H1 (cell line): ENCODE measurements at regions not wholly inside any gene's neighbourhood (a gene's known extent, or its start where the extent isn't known, plus 50 kb on each side); places are given as distances from the start of the nearest gene placed in this dataset.
"Not testable (repeated sequence)": the region's sequence is repeated elsewhere in the genome, so short reads cannot be mapped to it uniquely, and the experiment has no call there.

Experiments used
- CTCF ChIA-PET: fragments of 300-600 bp; sonication (Branson Sonifier 250); formaldehyde crosslinking; loops from one replicate; lab custom pipeline; 2021; ENCODE audit not compliant: partially characterized antibody; lab: Charles Lee
- POLR2A ChIA-PET: fragments of 300-600 bp; sonication (Branson Sonifier 250); formaldehyde crosslinking; loops from one replicate; lab custom pipeline; 2021; ENCODE audit warnings: inconsistent platforms; ENCODE audit not compliant: partially characterized antibody; lab: Charles Lee
- DNase-seq, 2 experiments: peaks; one replicate each; pipeline versions ENCODE4 v3.0.0 to v3.0.0-alpha.2; 2010 to 2022; ENCODE audit warnings: low spot score in 2 of 2, low read depth in 1 of 2, mixed read lengths in 1 of 2
- FAIRE-seq: peaks from 2 replicates; lab custom pipeline; 2011; peaks lifted over from hg19 to GRCh38; lab: Jason Lieb, UNC
- H2AFZ ChIP-seq: 2 replicates; pipeline ENCODE4 v1.8.1; 2012; ENCODE audit warnings: low read length, inconsistent platforms
- H2AK5ac ChIP-seq: 2 replicates; pipeline ENCODE4 v1.6.1; 2013; ENCODE audit warnings: low read depth, low read length
- H2BK120ac ChIP-seq: replicated peaks from 2 replicates; pipeline ENCODE3; 2013; ENCODE audit warnings: low read depth, low read length, inconsistent platforms
- H2BK12ac ChIP-seq: 2 replicates; pipeline ENCODE4 v1.6.1; 2013; ENCODE audit warnings: low read depth, low read length
- H2BK15ac ChIP-seq: 2 replicates; pipeline ENCODE4 v1.6.1; 2013; ENCODE audit warnings: low read length
- H2BK20ac ChIP-seq: 2 replicates; pipeline ENCODE4 v1.6.1; 2013; ENCODE audit warnings: low read length
- H2BK5ac ChIP-seq: 2 replicates; pipeline ENCODE4 v1.6.1; 2013; ENCODE audit warnings: low read depth, low read length
- H3K14ac ChIP-seq: 2 replicates; pipeline ENCODE4 v1.6.1; 2013; ENCODE audit warnings: inconsistent platforms; ENCODE audit not compliant: insufficient read length
- H3K18ac ChIP-seq: 2 replicates; pipeline ENCODE4 v1.6.1; 2013; ENCODE audit warnings: low read length; ENCODE audit errors: extremely low read depth
- H3K23ac ChIP-seq: 2 replicates; pipeline ENCODE4 v1.6.1; 2013; ENCODE audit warnings: inconsistent platforms; ENCODE audit not compliant: insufficient read length
- H3K23me2 ChIP-seq: 2 replicates; pipeline ENCODE4 v1.6.1; 2013; ENCODE audit warnings: low read depth, low read length
- H3K27ac ChIP-seq: 2 replicates; pipeline ENCODE4 v1.6.1; 2011; ENCODE audit warnings: low read depth, low read length, inconsistent platforms
- H3K27me3 ChIP-seq, 4 experiments: replicated peaks in 1 of 4; 1 replicate in 1 of 4; 2 replicates in 3 of 4; pipeline versions ENCODE4 v1.6.1 to v1.8.1; 2011 to 2013; ENCODE audit warnings: low read length in 3 of 4, mild to moderate bottlenecking in 3 of 4, inconsistent platforms in 2 of 4, mixed read lengths in 2 of 4, moderate library complexity in 1 of 4; ENCODE audit not compliant: control insufficient read depth in 3 of 4, insufficient read depth in 3 of 4; ENCODE audit errors: extremely low read depth in 1 of 4
- H3K36me3 ChIP-seq, 4 experiments: 2 replicates each; pipeline versions ENCODE4 v1.6.1 to v1.8.1; 2011 to 2013; ENCODE audit warnings: mild to moderate bottlenecking in 4 of 4, low read length in 3 of 4, moderate library complexity in 2 of 4, control low read depth in 1 of 4, inconsistent platforms in 1 of 4; ENCODE audit not compliant: insufficient read depth in 4 of 4, control insufficient read depth in 2 of 4
- H3K4ac ChIP-seq: replicated peaks from 2 replicates; pipeline ENCODE3; 2013; ENCODE audit warnings: low read length, low read depth, mixed read lengths, inconsistent platforms; ENCODE audit not compliant: insufficient read length
- H3K4me1 ChIP-seq, 4 experiments: replicated peaks in 1 of 4; 1 replicate in 1 of 4; 2 replicates in 3 of 4; pipeline versions ENCODE4 v1.6.1 to v1.8.1; 2011 to 2013; ENCODE audit warnings: low read length in 3 of 4, inconsistent platforms in 2 of 4, mixed read lengths in 1 of 4; ENCODE audit not compliant: insufficient read depth in 4 of 4, control insufficient read depth in 3 of 4
- H3K4me2 ChIP-seq, 2 experiments: 2 replicates each; pipeline versions ENCODE4 v1.6.1 to v1.8.1; 2011 to 2013; ENCODE audit warnings: low read depth in 2 of 2, low read length in 2 of 2, control low read depth in 1 of 2, inconsistent platforms in 1 of 2, mild to moderate bottlenecking in 1 of 2; ENCODE audit not compliant: insufficient read depth in 1 of 2
- H3K4me3 ChIP-seq, 4 experiments: fragments of 200-600, 300-600 bp in 1 of 4; sonication (generic), shearing (Covaris generic), sonication (Bioruptor Twin) in 1 of 4; 2 replicates each; pipeline versions ENCODE4 v1.5.1 to v1.8.1; 2011 to 2016; ENCODE audit warnings: low read length in 4 of 4, low read depth in 3 of 4, control low read depth in 2 of 4, inconsistent platforms in 2 of 4, mild to moderate bottlenecking in 2 of 4, mixed read lengths in 1 of 4, moderate library complexity in 1 of 4; ENCODE audit not compliant: insufficient read depth in 2 of 4; ENCODE audit errors: extremely low read depth in 1 of 4
- H3K56ac ChIP-seq: replicated peaks from 2 replicates; pipeline ENCODE3; 2013; ENCODE audit warnings: low read depth, mild to moderate bottlenecking, mixed read lengths, low read length, inconsistent platforms; ENCODE audit not compliant: insufficient read length
- H3K79me1 ChIP-seq: 2 replicates; pipeline ENCODE4 v1.6.1; 2013; ENCODE audit warnings: low read depth, low read length, control low read depth
- H3K79me2 ChIP-seq, 2 experiments: 2 replicates each; pipeline versions ENCODE4 v1.6.1 to v1.8.1; 2012 to 2013; ENCODE audit warnings: low read length in 2 of 2, mild to moderate bottlenecking in 2 of 2, inconsistent platforms in 1 of 2; ENCODE audit not compliant: insufficient read depth in 2 of 2, control insufficient read depth in 1 of 2
- H3K9ac ChIP-seq, 4 experiments: replicated peaks in 1 of 4; 1 replicate in 1 of 4; 2 replicates in 3 of 4; pipeline versions ENCODE4 v1.6.1 to v1.8.1; 2011 to 2013; ENCODE audit warnings: low read depth in 3 of 4, low read length in 3 of 4, control low read depth in 2 of 4, mild to moderate bottlenecking in 2 of 4, moderate library complexity in 2 of 4, inconsistent platforms in 1 of 4; ENCODE audit errors: extremely low read depth in 1 of 4
- H3K9me3 ChIP-seq, 2 experiments: 2 replicates each; pipeline versions ENCODE4 v1.6.1 to v1.8.1; 2012 to 2013; ENCODE audit warnings: mild to moderate bottlenecking in 2 of 2, moderate library complexity in 2 of 2, control low read depth in 1 of 2, inconsistent platforms in 1 of 2, low read depth in 1 of 2, low read length in 1 of 2, mixed read lengths in 1 of 2; ENCODE audit not compliant: insufficient read depth in 2 of 2
- H4K20me1 ChIP-seq, 2 experiments: replicated peaks in 1 of 2; 2 replicates each; pipeline versions ENCODE3 to v1.8.1; 2011 to 2013; ENCODE audit warnings: inconsistent platforms in 2 of 2, low read length in 2 of 2, mild to moderate bottlenecking in 1 of 2; ENCODE audit not compliant: insufficient read depth in 2 of 2, control insufficient read depth in 1 of 2
- H4K5ac ChIP-seq: 2 replicates; pipeline ENCODE4 v1.6.1; 2013; ENCODE audit warnings: low read length, low read depth, mixed read lengths, inconsistent platforms; ENCODE audit not compliant: insufficient read length
- H4K8ac ChIP-seq: 2 replicates; pipeline ENCODE4 v1.8.0; 2013; ENCODE audit warnings: mild to moderate bottlenecking, moderate library complexity, low read length, inconsistent platforms; ENCODE audit not compliant: insufficient read depth; ENCODE audit errors: extremely low read depth
- H4K91ac ChIP-seq: replicated peaks from 2 replicates; pipeline ENCODE3; 2013; ENCODE audit warnings: low read length, mixed read lengths, inconsistent platforms; ENCODE audit not compliant: insufficient read length
- WGBS, 2 experiments: shearing (Covaris generic) in 1 of 2; methylation state at CpG; one replicate each; pipeline versions ENCODE4 v1.1.6 to v1.1.7; 2013 to 2015; ENCODE audit warnings: low lambda C conversion rate in 2 of 2, mixed read lengths in 2 of 2, inconsistent platforms in 1 of 2, low coverage in 1 of 2, missing lambda C conversion rate in 1 of 2; ENCODE audit not compliant: insufficient replicate concordance in 2 of 2, insufficient coverage in 1 of 2, insufficient read length in 1 of 2; ENCODE audit errors: extremely low coverage in 1 of 2, missing lambda C conversion rate in 1 of 2; 5-methylcytosine and 5-hydroxymethylcytosine counted together

DNA sequence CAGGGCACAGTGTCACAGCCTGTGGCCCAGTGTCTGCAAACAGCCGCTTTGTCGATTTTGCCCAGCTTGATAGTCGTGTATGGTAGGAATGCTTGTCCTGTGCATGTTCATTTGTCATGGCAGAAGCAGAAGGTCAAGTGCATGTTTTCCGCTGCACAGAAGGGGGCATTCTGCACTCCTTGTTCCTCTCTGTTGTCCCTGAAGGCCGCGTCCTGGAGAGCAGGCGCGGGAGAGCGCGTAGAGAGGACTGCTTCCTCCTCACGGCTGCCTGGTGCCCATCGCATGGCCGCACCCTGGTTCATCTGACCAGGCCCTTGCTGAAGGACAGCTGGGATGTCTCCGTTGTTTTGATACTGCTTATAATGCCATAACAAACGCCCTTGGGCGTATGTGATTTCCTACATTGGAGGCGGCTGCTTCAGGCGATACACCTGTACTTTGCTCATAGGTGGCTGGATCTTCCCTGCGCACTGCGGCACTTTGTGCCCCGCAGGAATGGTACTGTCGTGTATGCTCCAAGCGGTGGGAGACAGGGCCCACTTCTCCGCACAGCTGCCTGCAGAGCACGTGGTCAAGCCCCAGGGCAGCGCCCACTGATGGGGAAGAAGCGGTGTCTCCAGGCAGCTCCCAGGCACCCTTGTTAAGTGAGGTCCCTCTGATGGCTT is 63.5 kb upstream of the LRPAP1 start:
- H2BK15ac ChIP-seq, H2BK20ac ChIP-seq, H3K56ac ChIP-seq, H2BK5ac ChIP-seq, H3K14ac ChIP-seq, H3K27ac ChIP-seq, H2AK5ac ChIP-seq, H3K4me3 ChIP-seq, H4K20me1 ChIP-seq, H3K9ac ChIP-seq, H3K4me1 ChIP-seq, DNase-seq, H3K4ac ChIP-seq, H3K79me1 ChIP-seq, H2AFZ ChIP-seq, H3K18ac ChIP-seq, H4K5ac ChIP-seq, H2BK120ac ChIP-seq, H3K27me3 ChIP-seq, H3K23ac ChIP-seq, H4K91ac ChIP-seq, H3K23me2 ChIP-seq, CTCF ChIA-PET, H2BK12ac ChIP-seq, H3K36me3 ChIP-seq, FAIRE-seq, H3K79me2 ChIP-seq, H3K4me2 ChIP-seq: not testable (repeated sequence)
- POLR2A ChIA-PET, result interaction anchor here (0.7 kb wide), 1 partner anchor 9 kb away, joined by 3 read pairs; no protein-coding TSS in a partner anchor
- peak overlapping the region; percentile 51; the same call in 1 of the 2 replicates for H4K8ac ChIP-seq
- WGBS, 2 experiments, result 91% methylated on average over 23 of the region's 27 CpGs; no CpG with 5 or more reads in 1 of the 2 experiments
- H3K9me3 ChIP-seq, result peaks cover 9 to 11% of the 10 kb centered on the region in 2 experiments; a peak in 2 of 4 replicates

DNA sequence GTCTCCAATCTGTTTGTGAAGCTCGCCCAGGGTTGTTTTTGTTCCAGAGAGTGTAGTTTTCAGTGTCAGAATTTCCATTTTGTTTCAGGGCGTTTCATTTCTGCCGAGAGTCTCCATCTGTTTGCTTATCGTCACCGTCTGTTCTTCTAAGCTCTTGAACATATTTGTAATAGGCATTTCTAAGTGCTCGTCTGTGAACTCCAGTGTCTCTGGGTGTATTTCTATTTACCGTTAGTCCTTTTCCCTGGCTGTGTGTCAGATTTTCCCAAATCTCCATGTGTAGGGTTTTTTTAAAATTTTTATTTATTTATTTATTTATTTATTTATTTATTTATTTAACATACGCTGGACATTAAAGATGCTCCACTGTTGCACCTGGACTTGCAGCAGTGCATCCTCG is 62.5 kb upstream of the LRPAP1 start:
- H3K27ac ChIP-seq, H2AFZ ChIP-seq, H4K8ac ChIP-seq, H3K4me3 ChIP-seq, H3K4me2 ChIP-seq, H3K14ac ChIP-seq, H2BK120ac ChIP-seq, H3K18ac ChIP-seq, H2BK12ac ChIP-seq, H2AK5ac ChIP-seq, H2BK20ac ChIP-seq, H3K27me3 ChIP-seq, H4K5ac ChIP-seq, DNase-seq, H2BK5ac ChIP-seq, CTCF ChIA-PET, H4K91ac ChIP-seq, H3K23ac ChIP-seq, H3K56ac ChIP-seq, H2BK15ac ChIP-seq, FAIRE-seq, H3K9ac ChIP-seq, H3K4me1 ChIP-seq, H3K36me3 ChIP-seq, H3K79me2 ChIP-seq, POLR2A ChIA-PET, H3K79me1 ChIP-seq, H3K23me2 ChIP-seq, H3K4ac ChIP-seq, H4K20me1 ChIP-seq: not testable (repeated sequence)
- 94% methylated on average over 9 of the region's 9 CpGs; no CpG with 5 or more reads in 1 of the 2 experiments for WGBS, 2 experiments
- H3K9me3 ChIP-seq, result peaks cover 9 to 11% of the 10 kb centered on the region in 2 experiments; a peak in 2 of 4 replicates
